Ishikawa (cell line): ENCODE measurements at regions not wholly inside any gene's neighbourhood (a gene's known extent, or its start where the extent isn't known, plus 50 kb on each side); places are given as distances from the start of the nearest gene placed in this dataset.

ENCODE experiments used
- EP300 ChIP-seq: IDR thresholded peaks from 2 replicates; pipeline ENCODE4 v1.6.1; 2012; ENCODE audit warnings: borderline replicate concordance
- FOXM1 ChIP-seq: IDR thresholded peaks from 2 replicates; pipeline ENCODE4 v1.6.1; 2012; ENCODE audit warnings: low read depth, borderline replicate concordance
- NFIC ChIP-seq: IDR thresholded peaks from 2 replicates; pipeline ENCODE4 v1.6.1; 2012
- RAD21 ChIP-seq: IDR thresholded peaks from 2 replicates; pipeline ENCODE4 v1.6.1; 2012; ENCODE audit warnings: low read depth
- TAF1 ChIP-seq: IDR thresholded peaks from 2 replicates; pipeline ENCODE4 v1.6.1; 2012; ENCODE audit warnings: low read depth, mild to moderate bottlenecking
- TCF12 ChIP-seq: IDR thresholded peaks from 2 replicates; pipeline ENCODE4 v1.6.1; 2012; ENCODE audit warnings: low read depth
- TEAD4 ChIP-seq: IDR thresholded peaks from 2 replicates; pipeline ENCODE4 v1.6.1; 2012
- USF1 ChIP-seq: IDR thresholded peaks from 2 replicates; pipeline ENCODE4 v1.6.1; 2012
- YY1 ChIP-seq: IDR thresholded peaks from 2 replicates; pipeline ENCODE4 v1.6.1; 2012; ENCODE audit warnings: low read depth
- TF ChIP-seq, protein P1 (sequence below): IDR thresholded peaks from 2 replicates; pipeline ENCODE4 v1.6.1; 2012; ENCODE audit warnings: low read depth, mild to moderate bottlenecking
- TF ChIP-seq, protein P2 (sequence below): IDR thresholded peaks from 2 replicates; pipeline ENCODE4 v1.6.1; 2012

GRCh38 chr4:42328978-42329377 lies 68.3 kb upstream of the SHISA3 start:
- no peak for TF ChIP-seq TAF1
- TF ChIP-seq EP300: no peak
- no peak for TF ChIP-seq YY1
- no peak for TF ChIP-seq FOXM1
- no peak for TF ChIP-seq TEAD4
- TF ChIP-seq NFIC: no peak
- TF ChIP-seq RAD21: no peak
- TF ChIP-seq, protein P1, sequence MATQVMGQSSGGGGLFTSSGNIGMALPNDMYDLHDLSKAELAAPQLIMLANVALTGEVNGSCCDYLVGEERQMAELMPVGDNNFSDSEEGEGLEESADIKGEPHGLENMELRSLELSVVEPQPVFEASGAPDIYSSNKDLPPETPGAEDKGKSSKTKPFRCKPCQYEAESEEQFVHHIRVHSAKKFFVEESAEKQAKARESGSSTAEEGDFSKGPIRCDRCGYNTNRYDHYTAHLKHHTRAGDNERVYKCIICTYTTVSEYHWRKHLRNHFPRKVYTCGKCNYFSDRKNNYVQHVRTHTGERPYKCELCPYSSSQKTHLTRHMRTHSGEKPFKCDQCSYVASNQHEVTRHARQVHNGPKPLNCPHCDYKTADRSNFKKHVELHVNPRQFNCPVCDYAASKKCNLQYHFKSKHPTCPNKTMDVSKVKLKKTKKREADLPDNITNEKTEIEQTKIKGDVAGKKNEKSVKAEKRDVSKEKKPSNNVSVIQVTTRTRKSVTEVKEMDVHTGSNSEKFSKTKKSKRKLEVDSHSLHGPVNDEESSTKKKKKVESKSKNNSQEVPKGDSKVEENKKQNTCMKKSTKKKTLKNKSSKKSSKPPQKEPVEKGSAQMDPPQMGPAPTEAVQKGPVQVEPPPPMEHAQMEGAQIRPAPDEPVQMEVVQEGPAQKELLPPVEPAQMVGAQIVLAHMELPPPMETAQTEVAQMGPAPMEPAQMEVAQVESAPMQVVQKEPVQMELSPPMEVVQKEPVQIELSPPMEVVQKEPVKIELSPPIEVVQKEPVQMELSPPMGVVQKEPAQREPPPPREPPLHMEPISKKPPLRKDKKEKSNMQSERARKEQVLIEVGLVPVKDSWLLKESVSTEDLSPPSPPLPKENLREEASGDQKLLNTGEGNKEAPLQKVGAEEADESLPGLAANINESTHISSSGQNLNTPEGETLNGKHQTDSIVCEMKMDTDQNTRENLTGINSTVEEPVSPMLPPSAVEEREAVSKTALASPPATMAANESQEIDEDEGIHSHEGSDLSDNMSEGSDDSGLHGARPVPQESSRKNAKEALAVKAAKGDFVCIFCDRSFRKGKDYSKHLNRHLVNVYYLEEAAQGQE: no peak
- TF ChIP-seq, protein P2, sequence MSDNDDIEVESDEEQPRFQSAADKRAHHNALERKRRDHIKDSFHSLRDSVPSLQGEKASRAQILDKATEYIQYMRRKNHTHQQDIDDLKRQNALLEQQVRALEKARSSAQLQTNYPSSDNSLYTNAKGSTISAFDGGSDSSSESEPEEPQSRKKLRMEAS: no peak
- no peak for TF ChIP-seq USF1
- no peak for TF ChIP-seq TCF12
